GM23248 (cell line): ENCODE measurements at regions not wholly inside any gene's neighbourhood (a gene's known extent, or its start where the extent isn't known, plus 50 kb on each side); places are given as distances from the start of the nearest gene placed in this dataset.

Experiments
- EZH2 ChIP-seq: fragments of 200-600 bp; sonication (generic); IDR thresholded peaks from 2 replicates; pipeline ENCODE4 v1.6.1; 2018; ENCODE audit warnings: antibody characterized with exemption, mild to moderate bottlenecking; ENCODE audit not compliant: insufficient read depth, poor library complexity, severe bottlenecking
- EZH2phosphoT487 ChIP-seq: fragments of 200-600 bp; sonication (generic); IDR thresholded peaks from 2 replicates; pipeline ENCODE4 v1.6.1; 2018; ENCODE audit warnings: antibody characterized with exemption, moderate library complexity, mild to moderate bottlenecking, low read depth; ENCODE audit not compliant: insufficient read depth

- TF ChIP-seq EZH2 (no peak), EZH2phosphoT487 (no peak)
Observed at GRCh38 chr7:85771516-85771915, 584.7 kb upstream of the SEMA3D start.
